DMS53 (cell line): ENCODE measurements at regions not wholly inside any gene's neighbourhood (a gene's known extent, or its start where the extent isn't known, plus 50 kb on each side); places are given as distances from the start of the nearest gene placed in this dataset.

ENCODE experiments used
- DNase-seq: peaks from one replicate; lab custom pipeline; 2025; lab: John Stamatoyannopoulos, UW

GRCh38 chr14:32004300-32004699 is 72.8 kb upstream of the ARHGAP5 start:
- peak; percentile 25 for DNase-seq

- DNase-seq, result peak; percentile 47
Measured at GRCh38 chr14:32005628-32006027, 71.5 kb upstream of the ARHGAP5 start.

GRCh38 chr14:32006263-32007110 is 70.6 kb upstream of the ARHGAP5 start:
- DNase-seq, result peak; percentile 83

GRCh38 chr14:32007755-32008362 is 69.2 kb upstream of the ARHGAP5 start:
- peak; percentile 9 for DNase-seq

GRCh38 chr14:32008602-32009193 is 68.4 kb upstream of the ARHGAP5 start:
- no peak for DNase-seq

- no peak for DNase-seq
Measured at GRCh38 chr14:32009221-32009975, 67.7 kb upstream of the ARHGAP5 start.

GRCh38 chr14:32009976-32010581 is 67.0 kb upstream of the ARHGAP5 start:
- DNase-seq, result no peak

GRCh38 chr14:32010604-32011125 is 66.4 kb upstream of the ARHGAP5 start:
- peak; percentile 69 for DNase-seq

GRCh38 chr14:32011225-32011624 is 65.9 kb upstream of the ARHGAP5 start:
- no peak for DNase-seq

- no peak for DNase-seq
Measured at GRCh38 chr14:32012062-32012461, 65.0 kb upstream of the ARHGAP5 start.

GRCh38 chr14:32012571-32012970 is 64.5 kb upstream of the ARHGAP5 start:
- DNase-seq, result no peak

GRCh38 chr14:32013083-32013482 is 64.0 kb upstream of the ARHGAP5 start:
- peak; percentile 27 for DNase-seq

- DNase-seq, result no peak
Measured at GRCh38 chr14:32014057-32014456, 63.0 kb upstream of the ARHGAP5 start.

GRCh38 chr14:32014498-32014897 is 62.6 kb upstream of the ARHGAP5 start:
- DNase-seq, result no peak

- no peak for DNase-seq
Measured at GRCh38 chr14:32015166-32015565, 61.9 kb upstream of the ARHGAP5 start.

- no peak for DNase-seq
Measured at GRCh38 chr14:32017587-32017986, 59.5 kb upstream of the ARHGAP5 start.

- DNase-seq, result no peak
Measured at GRCh38 chr14:32018391-32019092, 58.6 kb upstream of the ARHGAP5 start.

GRCh38 chr14:32019276-32019675 is 57.8 kb upstream of the ARHGAP5 start:
- no peak for DNase-seq

- no peak for DNase-seq
Measured at GRCh38 chr14:32020882-32021281, 56.2 kb upstream of the ARHGAP5 start.

- no peak for DNase-seq
Measured at GRCh38 chr14:32021341-32021740, 55.8 kb upstream of the ARHGAP5 start.

- DNase-seq, result no peak
Measured at GRCh38 chr14:32022525-32022924, 54.6 kb upstream of the ARHGAP5 start.
